ENCODE measurements at regions not wholly inside any gene's neighbourhood (a gene's known extent, or its start where the extent isn't known, plus 50 kb on each side); places are given as distances from the start of the nearest gene placed in this dataset.

GRCh38 chr2:187210726-187211125 lies 237.3 kb downstream of the CALCRL start:
- TF ChIP-seq, protein P1, sequence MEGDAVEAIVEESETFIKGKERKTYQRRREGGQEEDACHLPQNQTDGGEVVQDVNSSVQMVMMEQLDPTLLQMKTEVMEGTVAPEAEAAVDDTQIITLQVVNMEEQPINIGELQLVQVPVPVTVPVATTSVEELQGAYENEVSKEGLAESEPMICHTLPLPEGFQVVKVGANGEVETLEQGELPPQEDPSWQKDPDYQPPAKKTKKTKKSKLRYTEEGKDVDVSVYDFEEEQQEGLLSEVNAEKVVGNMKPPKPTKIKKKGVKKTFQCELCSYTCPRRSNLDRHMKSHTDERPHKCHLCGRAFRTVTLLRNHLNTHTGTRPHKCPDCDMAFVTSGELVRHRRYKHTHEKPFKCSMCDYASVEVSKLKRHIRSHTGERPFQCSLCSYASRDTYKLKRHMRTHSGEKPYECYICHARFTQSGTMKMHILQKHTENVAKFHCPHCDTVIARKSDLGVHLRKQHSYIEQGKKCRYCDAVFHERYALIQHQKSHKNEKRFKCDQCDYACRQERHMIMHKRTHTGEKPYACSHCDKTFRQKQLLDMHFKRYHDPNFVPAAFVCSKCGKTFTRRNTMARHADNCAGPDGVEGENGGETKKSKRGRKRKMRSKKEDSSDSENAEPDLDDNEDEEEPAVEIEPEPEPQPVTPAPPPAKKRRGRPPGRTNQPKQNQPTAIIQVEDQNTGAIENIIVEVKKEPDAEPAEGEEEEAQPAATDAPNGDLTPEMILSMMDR (IDR thresholded peaks at IDR 0.05; ENCODE audit: low read depth, low read length): no peak
- DNase-seq (ENCODE audit: low read depth in 2 of 2): no peak
- H3K4me3 ChIP-seq (replicated peaks in 1 of 2; ENCODE audit: low read depth in 2 of 2, low read length in 2 of 2): no peak overlapping the region

DNA sequence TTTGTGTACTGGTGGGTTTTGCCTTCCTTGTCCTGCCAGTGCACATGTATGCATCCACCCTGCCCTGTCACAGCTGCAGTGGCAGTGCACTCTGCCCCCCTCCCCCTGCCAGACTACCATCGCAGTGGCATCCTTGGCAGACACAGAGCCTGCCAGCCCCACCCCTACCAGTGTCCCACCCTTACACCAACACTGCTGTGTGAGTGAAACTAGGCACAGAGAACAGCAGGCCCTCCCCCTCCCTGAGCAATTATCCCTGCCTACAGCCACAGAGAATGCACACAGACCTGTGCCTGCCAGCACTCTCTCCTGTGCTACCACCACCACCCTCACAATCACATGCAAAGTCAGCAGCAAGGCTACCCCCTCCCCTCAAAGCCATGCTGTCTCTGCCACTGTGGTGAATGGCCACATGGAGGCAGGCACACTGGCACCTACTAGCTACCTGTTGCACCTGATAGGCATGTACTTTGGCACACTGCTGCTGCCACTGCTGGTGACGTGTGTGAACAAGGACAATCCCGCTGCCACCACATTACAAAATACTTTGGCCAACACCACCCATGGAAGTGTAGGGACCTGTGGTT lies 239.8 kb downstream of the CALCRL start:
- TF ChIP-seq, protein P1 (IDR thresholded peaks at IDR 0.05; ENCODE audit: low read depth, low read length): no peak
- no peak overlapping the region for H3K4me3 ChIP-seq (replicated peaks in 1 of 2; ENCODE audit: low read depth in 2 of 2, low read length in 2 of 2)
- no peak for DNase-seq (ENCODE audit: low read depth in 2 of 2)

DNA sequence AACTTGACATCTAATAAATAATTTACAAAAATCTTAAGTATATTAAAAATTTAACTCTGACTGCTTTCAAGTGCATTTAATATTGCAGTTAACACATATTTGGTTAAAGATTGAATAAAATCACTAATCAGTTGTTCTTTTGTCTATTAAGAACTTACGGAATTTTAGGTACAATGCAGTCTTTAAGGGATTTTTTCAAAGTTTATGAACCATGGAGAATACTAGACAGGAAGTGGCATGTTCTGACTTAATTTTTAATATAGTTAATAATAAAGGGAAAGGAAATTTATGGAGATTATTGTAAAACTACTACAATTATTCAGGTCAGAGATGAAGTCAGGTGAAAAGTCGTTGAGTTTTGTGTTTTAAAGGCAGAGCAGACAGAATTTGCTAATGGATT lies 240.9 kb downstream of the CALCRL start:
- TF ChIP-seq, protein P1 (IDR thresholded peaks at IDR 0.05; ENCODE audit: low read depth, low read length): no peak
- DNase-seq (ENCODE audit: low read depth in 2 of 2): no peak
- no peak overlapping the region for H3K4me3 ChIP-seq (replicated peaks in 1 of 2; ENCODE audit: low read depth in 2 of 2, low read length in 2 of 2)

- no peak overlapping the region for H3K4me3 ChIP-seq (replicated peaks in 1 of 2; ENCODE audit: low read depth in 2 of 2, low read length in 2 of 2)
- DNase-seq (ENCODE audit: low read depth in 2 of 2): no peak
- TF ChIP-seq, protein P1 (IDR thresholded peaks at IDR 0.05; ENCODE audit: low read depth, low read length): no peak
Observed at GRCh38 chr2:187206471-187206870, 241.6 kb downstream of the CALCRL start.

DNA sequence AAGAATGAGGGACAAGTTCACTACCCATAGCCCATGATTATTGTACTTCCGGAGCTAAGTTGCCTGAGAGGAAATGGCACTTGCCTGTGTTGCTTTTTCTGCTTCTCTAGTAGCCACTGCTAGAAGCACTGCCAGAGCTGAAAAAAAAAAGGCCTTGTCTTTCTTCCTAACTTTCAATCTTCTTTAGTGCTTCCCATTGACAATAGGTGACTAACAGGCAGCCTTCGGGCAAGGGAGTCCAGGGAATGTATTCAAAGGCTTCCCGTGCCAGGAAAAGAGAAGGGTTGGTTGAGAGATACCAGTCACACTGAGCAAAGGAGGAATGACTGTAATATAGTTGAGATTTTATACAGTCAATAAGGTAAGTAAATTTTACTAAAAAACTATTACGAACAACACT lies 242.0 kb downstream of the CALCRL start:
- DNase-seq (ENCODE audit: low read depth in 2 of 2): peak in 1 of 2 donors; percentile 23
- TF ChIP-seq, protein P1 (IDR thresholded peaks at IDR 0.05; ENCODE audit: low read depth, low read length): no peak
- no peak overlapping the region for H3K4me3 ChIP-seq (replicated peaks in 1 of 2; ENCODE audit: low read depth in 2 of 2, low read length in 2 of 2)

GRCh38 chr2:187198136-187198535 lies 249.9 kb downstream of the CALCRL start:
- no peak overlapping the region for H3K4me3 ChIP-seq (replicated peaks in 1 of 2; ENCODE audit: low read depth in 2 of 2, low read length in 2 of 2)
- DNase-seq (ENCODE audit: low read depth in 2 of 2): no peak
- TF ChIP-seq, protein P1 (IDR thresholded peaks at IDR 0.05; ENCODE audit: low read depth, low read length): no peak

DNA sequence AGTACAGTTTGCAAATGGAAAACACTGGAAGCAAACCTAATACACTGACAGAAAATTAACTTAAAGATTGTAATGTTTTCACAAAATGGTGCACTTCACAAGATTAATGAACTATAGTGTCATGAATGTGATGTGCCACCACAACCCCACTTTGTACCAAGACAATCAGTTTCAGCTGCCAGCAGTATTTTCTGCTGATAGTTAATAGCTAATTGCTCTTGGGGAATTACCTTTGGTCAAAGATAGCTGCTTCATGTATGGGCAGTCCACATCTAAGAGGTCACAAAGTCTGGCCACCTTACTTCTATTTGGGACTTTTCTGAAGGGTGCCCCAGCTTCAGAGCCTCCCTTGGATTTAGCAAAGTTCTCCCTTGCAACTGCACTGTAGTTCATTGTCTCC lies 254.0 kb downstream of the CALCRL start:
- DNase-seq (ENCODE audit: low read depth in 2 of 2): no peak
- TF ChIP-seq, protein P1 (IDR thresholded peaks at IDR 0.05; ENCODE audit: low read depth, low read length): no peak

More for the DNA sequence above, 254.0 kb downstream of the CALCRL start:
- no peak overlapping the region for H3K4me3 ChIP-seq (replicated peaks in 1 of 2; ENCODE audit: low read depth in 2 of 2, low read length in 2 of 2)

All from cardiac fibroblast (primary cell).